T47D (cell line): ENCODE measurements at regions not wholly inside any gene's neighbourhood (a gene's known extent, or its start where the extent isn't known, plus 50 kb on each side); places are given as distances from the start of the nearest gene placed in this dataset.

Experiments
- DNase-seq, 2 experiments: peaks; one replicate each; pipeline versions ENCODE4 v3.0.0 to v3.0.0-alpha.2; 2011 to 2012; ENCODE audit warnings: low read depth in 1 of 2, low spot score in 1 of 2
- JUND ChIP-seq: IDR thresholded peaks from 2 replicates; pipeline ENCODE4 v1.6.1; 2012; ENCODE audit warnings: low read depth
- in situ Hi-C: cut with HindIII; loops from 2 replicates; pipeline ENCODE4 v1.10.0; 2016; ENCODE audit warnings: low sequenced_read_pairs, low pct_unique_long_range_greater_than_20kb

DNA sequence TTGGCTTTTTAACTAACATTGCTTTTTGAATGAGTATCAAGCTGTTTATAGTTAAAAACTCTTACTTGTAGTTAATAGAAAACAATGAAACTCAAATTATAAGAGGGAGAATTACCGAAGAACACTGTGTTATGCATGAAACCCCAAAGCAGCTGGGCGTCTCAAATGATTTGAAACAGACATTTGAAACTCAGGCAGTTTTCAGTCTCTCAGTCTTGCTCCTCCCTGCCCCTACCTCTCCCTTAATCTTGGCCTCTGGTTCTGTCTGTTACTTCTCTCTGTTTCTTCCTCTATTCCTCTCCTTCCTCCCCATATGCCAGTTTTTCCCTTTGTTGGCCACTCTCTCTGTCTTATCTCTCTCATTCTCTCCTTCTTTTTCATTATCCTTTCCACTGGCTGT lies 118.3 kb upstream of the SYNPR start:
- in situ Hi-C loops: no loop called here
- no peak for DNase-seq
- no peak for TF ChIP-seq JUND

DNA sequence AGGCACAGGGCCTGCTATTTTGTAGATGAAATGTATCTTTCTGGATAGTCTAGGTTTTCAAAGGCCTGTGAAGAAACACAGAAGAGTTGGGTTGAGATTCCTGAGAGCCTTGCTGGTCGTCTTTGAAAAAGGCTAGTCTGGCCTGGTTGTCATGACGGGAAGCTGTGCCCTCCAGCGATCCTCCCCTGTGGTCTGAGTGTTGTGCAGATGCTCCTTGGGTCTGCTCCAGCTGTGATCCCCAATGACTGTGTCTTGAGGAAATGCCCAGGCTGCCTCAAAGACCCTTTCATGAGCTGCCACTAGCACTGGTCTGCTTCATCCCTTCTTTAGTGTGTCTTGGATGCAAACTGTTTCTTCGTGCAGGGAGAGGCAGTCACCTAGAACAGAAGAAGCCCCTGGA lies 111.0 kb upstream of the SYNPR start:
- no peak for DNase-seq
- in situ Hi-C loops: no loop called here
- TF ChIP-seq JUND: no peak

DNA sequence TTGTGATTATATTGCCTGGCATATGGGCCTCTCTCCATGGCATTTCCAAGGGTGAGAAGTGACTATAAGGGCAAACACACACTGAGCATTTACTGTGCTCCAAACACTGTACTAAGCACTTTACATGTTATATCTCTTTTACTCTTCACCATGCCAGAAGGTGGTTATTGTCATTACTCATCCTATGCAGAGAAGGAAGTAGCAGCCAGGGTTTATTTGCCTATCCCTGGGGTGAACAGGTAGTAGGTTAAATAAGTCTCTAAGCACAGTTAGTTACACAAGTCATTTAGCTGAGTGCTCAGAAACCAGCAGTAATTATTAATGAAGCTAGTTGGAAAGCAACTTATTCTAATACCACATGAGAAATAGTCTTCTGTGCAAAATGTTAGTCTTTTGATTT lies 109.9 kb upstream of the SYNPR start:
- TF ChIP-seq JUND: no peak
- in situ Hi-C loops: no loop called here
- DNase-seq: peak in 1 of 2 experiments; percentile 5

DNA sequence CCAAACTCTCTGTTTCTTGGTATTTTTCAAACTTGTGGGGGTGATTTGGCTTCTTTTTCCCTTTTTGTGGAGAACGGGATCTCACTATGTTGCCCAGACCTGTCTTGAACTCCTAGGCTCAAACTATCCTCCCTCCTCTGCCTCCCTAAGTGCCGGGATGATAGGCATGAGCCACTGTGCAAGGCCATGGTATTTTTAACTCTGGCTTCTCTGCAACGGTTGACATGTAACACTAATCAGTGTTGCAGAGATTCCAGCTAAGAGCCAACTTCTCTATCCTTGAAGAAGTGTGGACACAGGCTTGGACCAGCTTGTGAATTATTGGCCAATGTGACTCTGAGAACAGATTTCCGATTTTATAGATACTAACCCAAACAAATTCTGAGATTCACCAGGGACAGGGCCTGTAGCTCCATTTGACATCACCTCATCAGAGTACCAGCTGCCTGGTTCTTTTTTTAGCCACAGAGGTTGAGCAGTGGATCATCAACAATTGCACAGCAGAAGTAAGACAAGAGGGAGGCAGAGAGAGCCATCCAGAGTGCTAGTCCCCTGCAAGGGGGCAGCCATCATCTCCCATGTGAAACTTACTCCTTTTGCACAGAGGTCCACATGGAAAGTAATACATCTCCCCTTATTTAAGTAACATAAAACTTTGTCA lies 98.1 kb upstream of the SYNPR start:
- in situ Hi-C loops: no loop called here
- TF ChIP-seq JUND: no peak
- no peak for DNase-seq

DNA sequence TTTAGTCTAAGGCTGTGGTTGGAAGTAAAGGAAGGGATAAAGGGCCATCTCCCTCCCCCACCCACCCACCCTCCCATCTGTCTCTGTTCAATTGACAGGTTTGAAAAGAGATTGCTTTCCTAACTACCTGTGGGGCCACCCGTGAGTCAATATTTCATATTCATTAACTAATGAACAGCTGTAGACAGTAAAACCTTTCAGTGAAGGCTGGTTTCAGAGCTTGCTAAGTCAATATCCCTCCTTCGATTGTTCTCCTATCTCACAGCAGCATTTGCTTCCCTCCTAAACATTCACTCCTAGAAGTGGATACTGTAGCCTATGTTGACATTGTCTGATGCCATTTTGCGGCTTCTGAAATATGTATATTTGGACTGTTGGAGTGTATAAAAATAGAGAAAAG lies 85.9 kb upstream of the SYNPR start:
- in situ Hi-C loops: no loop called here
- no peak for TF ChIP-seq JUND
- no peak for DNase-seq

DNA sequence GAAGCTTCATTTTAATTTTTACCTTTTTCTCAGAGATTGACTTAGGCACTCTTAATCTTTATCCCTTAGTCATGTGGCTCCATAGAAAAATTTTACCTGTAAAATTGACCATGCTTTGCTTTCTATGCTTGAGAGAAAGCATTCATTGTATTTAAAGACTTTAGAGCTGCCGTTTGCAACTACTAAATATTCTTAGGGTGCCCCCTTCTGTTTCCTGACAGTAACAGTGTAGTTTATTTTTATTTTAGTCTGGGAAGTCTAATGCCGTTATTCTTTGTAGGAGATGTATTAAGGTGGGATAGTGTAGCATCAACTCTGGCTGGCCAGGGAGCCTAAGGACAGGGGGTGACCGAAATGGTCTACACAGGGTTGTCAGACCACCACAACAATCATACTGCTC lies 84.5 kb upstream of the SYNPR start:
- TF ChIP-seq JUND: no peak
- peak; percentile 27 to 56 for DNase-seq
- in situ Hi-C loops: no loop called here

DNA sequence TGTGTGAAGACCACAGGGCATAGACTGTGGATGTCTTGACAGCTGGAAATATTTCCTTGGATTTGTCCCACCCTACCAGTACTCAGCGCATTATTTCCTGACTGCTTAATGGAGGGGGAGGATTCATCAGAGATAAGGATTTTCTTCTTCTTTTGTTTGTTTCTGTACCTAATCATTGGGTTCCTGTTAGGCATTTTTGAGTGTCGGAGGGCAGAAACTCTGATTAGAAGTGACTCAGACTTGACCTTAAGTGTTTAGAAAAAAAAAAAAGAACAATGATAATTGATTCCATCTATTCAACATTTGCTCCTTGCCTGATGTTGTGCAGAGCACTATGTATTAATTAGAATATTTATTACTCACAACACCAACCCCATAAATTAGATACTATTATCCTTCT lies 78.5 kb upstream of the SYNPR start:
- no peak for TF ChIP-seq JUND
- DNase-seq: no peak
- in situ Hi-C loops: no loop called here

DNA sequence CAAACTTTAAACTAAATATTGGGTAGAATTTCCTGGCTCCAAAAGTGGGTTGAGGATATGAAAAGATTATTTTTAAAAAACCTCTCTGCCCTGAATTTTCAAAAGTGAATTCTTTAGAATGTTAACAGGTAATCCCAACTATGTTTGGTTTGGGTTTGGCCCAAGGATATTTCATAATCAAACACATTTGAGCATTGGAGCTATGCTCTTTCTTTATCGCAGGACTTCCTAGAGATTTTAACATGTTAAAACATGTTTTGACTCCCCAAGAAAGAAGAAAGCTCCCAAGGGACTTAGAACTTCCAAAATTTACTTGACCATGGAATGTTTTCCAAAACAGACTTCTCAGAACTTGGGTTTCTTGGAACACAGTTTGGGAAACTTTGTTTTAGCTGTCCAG lies 75.6 kb upstream of the SYNPR start:
- DNase-seq: no peak
- in situ Hi-C loops: no loop called here
- TF ChIP-seq JUND: no peak

DNA sequence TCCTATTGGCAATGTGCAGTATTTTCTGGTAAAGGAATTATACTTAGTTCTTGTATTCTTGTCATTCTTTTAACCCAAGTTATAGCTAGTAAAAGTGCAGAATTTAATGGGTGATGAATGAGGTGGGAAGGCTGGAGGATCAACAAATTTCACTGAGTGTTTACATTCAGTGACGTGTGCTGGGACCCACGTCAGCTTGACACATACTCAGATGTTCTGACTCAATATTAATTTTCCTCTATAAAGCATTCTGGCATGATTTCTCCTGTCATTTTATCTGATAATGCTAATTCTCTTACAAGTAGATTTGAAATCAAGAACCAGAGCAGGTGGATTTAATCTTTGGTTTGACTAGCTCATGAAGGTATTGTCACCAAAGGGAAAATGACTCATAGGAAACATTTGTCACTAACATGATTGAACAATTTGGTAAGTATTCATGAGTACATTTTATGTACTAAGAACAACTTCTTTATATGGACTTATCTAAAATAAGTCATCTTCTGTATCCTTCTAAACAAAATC lies 71.0 kb upstream of the SYNPR start:
- TF ChIP-seq JUND: no peak
- DNase-seq: no peak
- in situ Hi-C loops: no loop called here

DNA sequence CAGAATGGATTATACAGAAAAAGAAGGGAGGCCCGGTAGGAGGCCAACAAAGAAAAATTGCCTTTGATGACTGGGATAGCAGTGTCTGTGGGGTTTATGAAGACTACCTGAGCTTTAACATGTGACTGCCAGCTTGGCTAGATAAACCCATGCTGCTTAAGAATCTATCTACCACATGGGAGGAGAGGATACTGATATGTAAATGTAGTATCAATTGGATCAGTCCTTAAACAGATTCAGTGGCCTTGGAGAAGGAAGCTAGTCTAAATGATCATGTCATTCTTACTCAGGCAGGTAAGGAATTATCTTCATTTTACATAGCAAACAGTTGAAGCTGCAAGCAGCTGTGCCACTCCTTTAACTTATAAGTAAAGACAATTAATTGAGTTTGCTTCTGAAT lies 50.0 kb upstream of the SYNPR start:
- in situ Hi-C loops: no loop called here
- no peak for DNase-seq
- no peak for TF ChIP-seq JUND
